IMR-90 (cell line): ENCODE measurements at regions not wholly inside any gene's neighbourhood (a gene's known extent, or its start where the extent isn't known, plus 50 kb on each side); places are given as distances from the start of the nearest gene placed in this dataset.

Experiments used
- ATAC-seq: fragments of 200-7000 bp; cut with Tn5 transposase; 2 replicates; pipeline ENCODE4 v1.9.1; 2020; ENCODE audit warnings: low read depth, mild to moderate bottlenecking, moderate library complexity
- BruUV-seq: library from RNA; stranded (reverse); fragments of 400-500 nt; replicated peaks from 2 replicates; lab custom pipeline; 2021; lab: Mats Ljungman, UMichigan
- CTCF ChIA-PET: fragments of 300-600 bp; formaldehyde crosslinking; extraction: SDS; loops from one replicate; lab custom pipeline; 2021; ENCODE audit warnings: antibody characterized with exemption; lab: Yijun Ruan, JAX
- POLR2A ChIA-PET: fragments of 300-600 bp; sonication (Branson Sonifier 250); formaldehyde crosslinking; loops from one replicate; lab custom pipeline; 2022; ENCODE audit warnings: antibody characterized with exemption; ENCODE audit not compliant: unreplicated experiment; lab: Charles Lee
- DNase-seq: peaks from one replicate; pipeline ENCODE4 v3.0.0; 2013
- H2AFZ ChIP-seq: replicated peaks from 2 replicates; pipeline ENCODE3; 2013; ENCODE audit warnings: low read length, mild to moderate bottlenecking; ENCODE audit not compliant: poor library complexity
- H2AK5ac ChIP-seq: 2 replicates; pipeline ENCODE4 v1.6.1; 2013; ENCODE audit warnings: low read depth, low read length, inconsistent platforms
- H2AK9ac ChIP-seq: replicated peaks from 2 replicates; pipeline ENCODE3; 2013; ENCODE audit warnings: mild to moderate bottlenecking, low read depth, low read length, moderate library complexity; ENCODE audit not compliant: poor library complexity
- H2BK120ac ChIP-seq: 2 replicates; pipeline ENCODE4 v1.6.1; 2013; ENCODE audit warnings: low read depth, low read length, inconsistent platforms
- H2BK15ac ChIP-seq: 3 replicates; pipeline ENCODE4 v1.6.1; 2013; ENCODE audit warnings: low read depth, low read length, inconsistent platforms
- H2BK20ac ChIP-seq: 2 replicates; pipeline ENCODE4 v1.6.1; 2013; ENCODE audit warnings: low read depth, mild to moderate bottlenecking, inconsistent platforms, low read length, moderate library complexity
- H2BK5ac ChIP-seq: 2 replicates; pipeline ENCODE4 v1.6.1; 2013; ENCODE audit warnings: mild to moderate bottlenecking, low read depth, low read length, inconsistent platforms; ENCODE audit not compliant: poor library complexity, severe bottlenecking
- H3K14ac ChIP-seq: replicated peaks from 2 replicates; pipeline ENCODE4 v1.6.1; 2013; ENCODE audit warnings: low read depth, low read length, inconsistent platforms
- H3K18ac ChIP-seq: 2 replicates; pipeline ENCODE4 v1.6.1; 2013; ENCODE audit warnings: low read depth, low read length, control low read depth
- H3K23ac ChIP-seq: 2 replicates; pipeline ENCODE4 v1.6.1; 2013; ENCODE audit warnings: low read depth, low read length, inconsistent platforms
- H3K27ac ChIP-seq: 2 replicates; pipeline ENCODE4 v1.5.1; 2013; ENCODE audit warnings: mild to moderate bottlenecking, control low read depth, low read length; ENCODE audit not compliant: insufficient read depth
- H3K27me3 ChIP-seq: 2 replicates; pipeline ENCODE4 v1.6.1; 2013; ENCODE audit warnings: low read length; ENCODE audit not compliant: control insufficient read depth, insufficient read depth
- H3K36me3 ChIP-seq: 2 replicates; pipeline ENCODE4 v1.6.1; 2013; ENCODE audit warnings: low read length, mixed read lengths; ENCODE audit not compliant: control insufficient read depth, insufficient read depth
- H3K4ac ChIP-seq: 2 replicates; pipeline ENCODE4 v1.6.1; 2013; ENCODE audit warnings: low read depth, low read length, inconsistent platforms
- H3K4me1 ChIP-seq: 2 replicates; pipeline ENCODE4 v1.6.1; 2013; ENCODE audit warnings: low read length, mixed read lengths; ENCODE audit not compliant: control insufficient read depth, insufficient read depth
- H3K4me2 ChIP-seq: 2 replicates; pipeline ENCODE4 v1.6.1; 2013; ENCODE audit warnings: low read depth, mild to moderate bottlenecking, control low read depth, low read length, moderate library complexity
- H3K4me3 ChIP-seq: 2 replicates; pipeline ENCODE4 v1.5.1; 2013; ENCODE audit warnings: low read depth, mild to moderate bottlenecking, control low read depth, low read length, moderate library complexity; ENCODE audit not compliant: insufficient read depth
- H3K56ac ChIP-seq: 2 replicates; pipeline ENCODE4 v1.6.1; 2013; ENCODE audit warnings: low read length, inconsistent platforms; ENCODE audit not compliant: insufficient read depth; ENCODE audit errors: extremely low read depth
- H3K79me1 ChIP-seq, 2 experiments: 2 replicates each; pipeline ENCODE4 v1.6.1; 2013; ENCODE audit warnings: low read length in 2 of 2, inconsistent platforms in 1 of 2, low read depth in 1 of 2
- H3K9ac ChIP-seq: 2 replicates; pipeline ENCODE4 v1.6.1; 2013; ENCODE audit warnings: low read depth, low read length, control low read depth
- H3K9me1 ChIP-seq: 2 replicates; pipeline ENCODE4 v1.6.1; 2013; ENCODE audit warnings: low read length, inconsistent platforms; ENCODE audit not compliant: insufficient read depth
- H3K9me3 ChIP-seq: 2 replicates; pipeline ENCODE4 v1.6.1; 2013; ENCODE audit warnings: low read length; ENCODE audit not compliant: control insufficient read depth, insufficient read depth
- H4K20me1 ChIP-seq: 2 replicates; pipeline ENCODE4 v1.6.1; 2013; ENCODE audit warnings: low read length, inconsistent platforms; ENCODE audit not compliant: insufficient read depth
- H4K5ac ChIP-seq: 2 replicates; pipeline ENCODE4 v1.6.1; 2013; ENCODE audit warnings: mild to moderate bottlenecking, low read depth, low read length, control low read depth
- H4K8ac ChIP-seq, 2 experiments: 2 replicates each; pipeline ENCODE4 v1.6.1; 2013; ENCODE audit warnings: low read depth in 2 of 2, low read length in 2 of 2, control low read depth in 1 of 2, inconsistent platforms in 1 of 2
- H4K91ac ChIP-seq: 2 replicates; pipeline ENCODE4 v1.6.1; 2013; ENCODE audit warnings: low read depth, low read length, inconsistent platforms; ENCODE audit not compliant: insufficient read depth
- CEBPB ChIP-seq: IDR thresholded peaks from 2 replicates; pipeline ENCODE4 v1.6.1; 2012; ENCODE audit warnings: low read depth, low read length, improper control_type of control experiment
- MAZ ChIP-seq: IDR thresholded peaks from 2 replicates; pipeline ENCODE4 v1.6.1; 2012; ENCODE audit warnings: low read depth, mild to moderate bottlenecking, low read length, improper control_type of control experiment, moderate library complexity, borderline replicate concordance
- WGBS, 2 experiments: methylation state at CpG; one replicate each; pipeline versions ENCODE4 v1.1.5 to v1.1.7; 2013; ENCODE audit warnings: missing lambda C conversion rate in 2 of 2; ENCODE audit not compliant: insufficient read length in 1 of 2; ENCODE audit errors: extremely low coverage in 2 of 2; 5-methylcytosine and 5-hydroxymethylcytosine counted together
- dilution Hi-C: fragments of 300-500 bp; cut with HindIII; formaldehyde crosslinking; loops from one replicate; pipeline ENCODE4 v1.14.3; 2018; ENCODE audit warnings: low sequenced_read_pairs; ENCODE audit not compliant: unreplicated experiment
- in situ Hi-C: fragments of 300-500 bp; cut with MboI; formaldehyde crosslinking; loops from 3 replicates; pipeline ENCODE4 v1.14.3; 2019; ENCODE audit warnings: low sequenced_read_pairs, inconsistent platforms, mixed read lengths
- intact Hi-C: fragments of 100-400 bp; cut with micrococcal nuclease; formaldehyde crosslinking; loops from 2 replicates; pipeline ENCODE4 v1.10.0; 2022

DNA sequence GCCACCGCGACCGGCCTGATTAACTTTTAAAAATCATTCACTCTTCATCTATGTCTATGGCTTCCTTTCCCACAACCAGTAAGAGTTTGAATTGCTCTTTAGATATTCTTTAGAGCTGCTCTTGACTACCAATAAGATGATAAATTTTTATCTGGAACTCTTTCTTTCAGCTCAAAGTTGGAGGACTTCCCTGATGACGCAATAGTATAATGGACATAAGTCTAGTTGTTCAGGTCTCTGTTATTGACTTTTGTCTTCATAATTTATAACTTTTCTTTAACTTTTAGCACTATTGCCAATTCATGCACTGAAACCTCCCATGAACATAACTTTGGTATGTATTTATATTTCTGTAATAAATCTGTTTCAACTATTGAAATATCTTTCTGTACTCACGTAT is 61.3 kb upstream of the NLGN1 start:
- no peak overlapping the region for H2AFZ ChIP-seq
- dilution Hi-C loops (no loop called here), intact Hi-C loops (no loop called here), in situ Hi-C loops (no loop called here)
- no TSS peak for BruUV-seq
- H3K9me3 ChIP-seq, result no peaks in the 10 kb centered on the region
- H3K4ac ChIP-seq, result no peak overlapping the region
- H3K4me3 ChIP-seq, result no peak overlapping the region
- H3K27me3 ChIP-seq, result no peaks in the 10 kb centered on the region
- no peak overlapping the region for H2AK5ac ChIP-seq
- no peak overlapping the region for H3K23ac ChIP-seq
- H2BK15ac ChIP-seq, result no peak overlapping the region
- WGBS, 2 experiments, result no CpG with 5 or more reads among the region's 5 CpGs
- no peaks in the 10 kb centered on the region for H3K4me1 ChIP-seq
- no peak overlapping the region for H2BK20ac ChIP-seq
- TF ChIP-seq MAZ (no peak), CEBPB (peak; percentile 85)
- no peak overlapping the region for H3K14ac ChIP-seq
- no peak overlapping the region for H4K91ac ChIP-seq
- POLR2A ChIA-PET, result no interaction called here
- CTCF ChIA-PET, result interaction anchor here (0.6 kb wide), 1 partner anchor 123 kb away, joined by 3 read pairs; no protein-coding TSS in a partner anchor
- H4K20me1 ChIP-seq, result no peaks in the 10 kb centered on the region
- no peak for ATAC-seq
- DNase-seq, result no peak
- H4K8ac ChIP-seq, result no peak overlapping the region
- no peak overlapping the region for H3K4me2 ChIP-seq
- no peak overlapping the region for H2BK120ac ChIP-seq
- H3K9ac ChIP-seq, result no peak overlapping the region
- H3K18ac ChIP-seq, result no peak overlapping the region
- H3K56ac ChIP-seq, result no peak overlapping the region
- no peak overlapping the region for H2AK9ac ChIP-seq
- no peak overlapping the region for H4K5ac ChIP-seq
- no peaks in the 10 kb centered on the region for H3K9me1 ChIP-seq
- no peaks in the 10 kb centered on the region for H3K36me3 ChIP-seq
- no peak overlapping the region for H2BK5ac ChIP-seq
- no peaks in the 10 kb centered on the region for H3K79me1 ChIP-seq
- no peak overlapping the region for H3K27ac ChIP-seq
